ENCODE measurements at regions not wholly inside any gene's neighbourhood (a gene's known extent, or its start where the extent isn't known, plus 50 kb on each side); places are given as distances from the start of the nearest gene placed in this dataset.

DNA sequence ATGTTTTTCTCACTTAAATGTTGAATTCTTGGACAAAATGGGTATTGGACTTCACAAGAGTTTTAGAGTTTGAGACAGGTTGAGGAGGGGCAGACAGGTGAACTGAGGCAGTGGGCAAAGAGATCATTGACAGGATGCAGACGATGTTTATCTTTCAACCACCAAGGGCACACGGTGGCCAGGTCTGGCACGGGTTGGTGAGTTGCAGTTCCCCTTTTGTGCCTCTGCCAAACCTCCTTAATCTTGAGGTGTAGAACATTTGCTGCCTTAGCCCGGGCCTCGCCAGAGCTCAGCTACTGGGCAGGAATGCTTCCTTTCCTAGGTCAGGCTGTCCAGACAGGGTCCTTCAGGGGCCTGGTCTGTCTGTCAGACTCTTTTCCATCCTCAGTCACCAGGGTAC lies 567.4 kb upstream of the SOX9 start:
- TF ChIP-seq, protein P1, sequence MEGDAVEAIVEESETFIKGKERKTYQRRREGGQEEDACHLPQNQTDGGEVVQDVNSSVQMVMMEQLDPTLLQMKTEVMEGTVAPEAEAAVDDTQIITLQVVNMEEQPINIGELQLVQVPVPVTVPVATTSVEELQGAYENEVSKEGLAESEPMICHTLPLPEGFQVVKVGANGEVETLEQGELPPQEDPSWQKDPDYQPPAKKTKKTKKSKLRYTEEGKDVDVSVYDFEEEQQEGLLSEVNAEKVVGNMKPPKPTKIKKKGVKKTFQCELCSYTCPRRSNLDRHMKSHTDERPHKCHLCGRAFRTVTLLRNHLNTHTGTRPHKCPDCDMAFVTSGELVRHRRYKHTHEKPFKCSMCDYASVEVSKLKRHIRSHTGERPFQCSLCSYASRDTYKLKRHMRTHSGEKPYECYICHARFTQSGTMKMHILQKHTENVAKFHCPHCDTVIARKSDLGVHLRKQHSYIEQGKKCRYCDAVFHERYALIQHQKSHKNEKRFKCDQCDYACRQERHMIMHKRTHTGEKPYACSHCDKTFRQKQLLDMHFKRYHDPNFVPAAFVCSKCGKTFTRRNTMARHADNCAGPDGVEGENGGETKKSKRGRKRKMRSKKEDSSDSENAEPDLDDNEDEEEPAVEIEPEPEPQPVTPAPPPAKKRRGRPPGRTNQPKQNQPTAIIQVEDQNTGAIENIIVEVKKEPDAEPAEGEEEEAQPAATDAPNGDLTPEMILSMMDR (IDR thresholded peaks at IDR 0.05; ENCODE audit: extremely low read depth in 1 of 2, insufficient read depth in 1 of 2, low read depth in 1 of 2, low read length in 2 of 2), result no peak
- no peak for TF ChIP-seq POLR2A (IDR thresholded peaks at IDR 0.05; ENCODE audit: low read depth, low read length)
- no peak for TF ChIP-seq POLR2AphosphoS5 (IDR thresholded peaks at IDR 0.05; ENCODE audit: insufficient read depth, low read depth, low read length)
- TF ChIP-seq, protein P2, sequence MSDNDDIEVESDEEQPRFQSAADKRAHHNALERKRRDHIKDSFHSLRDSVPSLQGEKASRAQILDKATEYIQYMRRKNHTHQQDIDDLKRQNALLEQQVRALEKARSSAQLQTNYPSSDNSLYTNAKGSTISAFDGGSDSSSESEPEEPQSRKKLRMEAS (IDR thresholded peaks at IDR 0.05; ENCODE audit: insufficient read depth, insufficient read length), result no peak
- no peak for TF ChIP-seq EZH2 (IDR thresholded peaks at IDR 0.05; ENCODE audit: borderline replicate concordance, low read depth, low read length, severe bottlenecking)
- TF ChIP-seq MYC (IDR thresholded peaks at IDR 0.05; ENCODE audit: low read depth, low read length), result no peak
- TF ChIP-seq GATA2 (IDR thresholded peaks at IDR 0.05; ENCODE audit: insufficient read depth, insufficient read length, low read depth, low read length), result no peak
- no peak for TF ChIP-seq FOS (IDR thresholded peaks at IDR 0.05; ENCODE audit: borderline replicate concordance, insufficient read depth, low read length)
- TF ChIP-seq JUN (IDR thresholded peaks at IDR 0.05; ENCODE audit: borderline replicate concordance, insufficient read depth, insufficient read length, low read depth), result no peak
- no peak overlapping the region for H3K4me2 ChIP-seq (ENCODE audit: insufficient read depth, low read length)
- H3K4me1 ChIP-seq (ENCODE audit: control insufficient read depth, extremely low read depth, insufficient read depth, low read length), result no peaks in the 10 kb centered on the region
- ChIA-PET CTCF (no interaction called here), POLR2A (no interaction called here)
- H3K4me3 ChIP-seq (replicated peaks in 1 of 3; ENCODE audit: insufficient read depth in 1 of 3, low read depth in 1 of 3, low read length in 3 of 3), result no peak overlapping the region
- H2AFZ ChIP-seq (ENCODE audit: low read depth, low read length), result no peak overlapping the region
- no peak overlapping the region for H3K27ac ChIP-seq (ENCODE audit: insufficient read depth, low read depth, low read length)
- intact Hi-C loops (cut with micrococcal nuclease), result no loop called here
- no peaks in the 10 kb centered on the region for H3K27me3 ChIP-seq (ENCODE audit: control insufficient read depth in 2 of 2, insufficient read depth in 2 of 2, low read length in 2 of 2)
- DNase-seq (ENCODE audit: low read depth, low spot score) (no peak), FAIRE-seq (no peak)
- no peaks in the 10 kb centered on the region for H3K79me2 ChIP-seq (ENCODE audit: control insufficient read depth, insufficient read depth, low read length)
- no peaks in the 10 kb centered on the region for H4K20me1 ChIP-seq (replicated peaks; ENCODE audit: control insufficient read depth, extremely low read depth, insufficient read depth, low read length)
- no peaks in the 10 kb centered on the region for H3K9me3 ChIP-seq (replicated peaks; ENCODE audit: control insufficient read depth, insufficient read depth, low read length)
- H3K9ac ChIP-seq (replicated peaks; ENCODE audit: extremely low read depth, insufficient read depth, low read length), result no peak overlapping the region
- dilution Hi-C loops (cut with MboI; ENCODE audit: extremely low pct_ligation_motif_present, low sequenced_read_pairs), result no loop called here
- H3K9me1 ChIP-seq (replicated peaks; ENCODE audit: control insufficient read depth, extremely low read depth, insufficient read depth, low read length), result no peaks in the 10 kb centered on the region
- no peaks in the 10 kb centered on the region for H3K36me3 ChIP-seq (ENCODE audit: control insufficient read depth in 2 of 2, extremely low read depth in 1 of 2, insufficient read depth in 2 of 2, low read length in 2 of 2)
- BruUV-seq (replicated peaks), result no TSS peak

Data from endothelial cell of umbilical vein (primary cell).